ENCODE measurements at regions not wholly inside any gene's neighbourhood (a gene's known extent, or its start where the extent isn't known, plus 50 kb on each side); places are given as distances from the start of the nearest gene placed in this dataset.

DNA sequence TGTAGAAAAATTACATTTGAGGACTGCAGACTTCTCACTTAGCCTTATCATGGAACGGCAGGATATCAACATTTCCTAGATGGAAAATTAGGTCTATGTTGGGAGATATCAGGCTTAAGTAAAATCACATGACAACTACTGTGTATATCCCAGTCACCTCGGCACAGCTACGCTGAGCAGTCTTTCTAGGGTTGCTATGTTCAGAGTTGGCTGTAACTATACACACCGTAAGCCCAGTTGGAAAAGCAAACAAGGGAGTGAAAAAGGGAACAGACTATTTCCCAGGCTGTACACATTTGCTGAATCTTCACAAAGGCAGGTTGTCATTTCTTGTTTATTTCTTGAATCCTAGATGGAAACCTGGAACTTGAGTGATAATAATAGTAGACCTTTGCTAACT is 80.7 kb upstream of the PTPRK start:
- DNase-seq: no peak
- Histone ChIP-seq H3K27me3 (no peaks in the 10 kb centered on the region), H3K36me3 (replicated peaks in 1 of 2) (no peaks in the 10 kb centered on the region), H3K9me3 (replicated peaks in 1 of 3) (no peaks in the 10 kb centered on the region), H3K27ac (no peak overlapping the region), H3K4me1 (replicated peaks in 1 of 2) (no peaks in the 10 kb centered on the region), H3K4me3 (no peak overlapping the region)
- 73 to 84% (median 77%) methylated on average over 4 of the region's 4 CpGs for WGBS, 4 donors
- intact Hi-C loops (cut with DNase I): no loop called here
- TF ChIP-seq POLR2A (IDR thresholded peaks at IDR 0.05): no peak
- TF ChIP-seq, protein P1, sequence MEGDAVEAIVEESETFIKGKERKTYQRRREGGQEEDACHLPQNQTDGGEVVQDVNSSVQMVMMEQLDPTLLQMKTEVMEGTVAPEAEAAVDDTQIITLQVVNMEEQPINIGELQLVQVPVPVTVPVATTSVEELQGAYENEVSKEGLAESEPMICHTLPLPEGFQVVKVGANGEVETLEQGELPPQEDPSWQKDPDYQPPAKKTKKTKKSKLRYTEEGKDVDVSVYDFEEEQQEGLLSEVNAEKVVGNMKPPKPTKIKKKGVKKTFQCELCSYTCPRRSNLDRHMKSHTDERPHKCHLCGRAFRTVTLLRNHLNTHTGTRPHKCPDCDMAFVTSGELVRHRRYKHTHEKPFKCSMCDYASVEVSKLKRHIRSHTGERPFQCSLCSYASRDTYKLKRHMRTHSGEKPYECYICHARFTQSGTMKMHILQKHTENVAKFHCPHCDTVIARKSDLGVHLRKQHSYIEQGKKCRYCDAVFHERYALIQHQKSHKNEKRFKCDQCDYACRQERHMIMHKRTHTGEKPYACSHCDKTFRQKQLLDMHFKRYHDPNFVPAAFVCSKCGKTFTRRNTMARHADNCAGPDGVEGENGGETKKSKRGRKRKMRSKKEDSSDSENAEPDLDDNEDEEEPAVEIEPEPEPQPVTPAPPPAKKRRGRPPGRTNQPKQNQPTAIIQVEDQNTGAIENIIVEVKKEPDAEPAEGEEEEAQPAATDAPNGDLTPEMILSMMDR (IDR thresholded peaks at IDR 0.05): no peak

DNA sequence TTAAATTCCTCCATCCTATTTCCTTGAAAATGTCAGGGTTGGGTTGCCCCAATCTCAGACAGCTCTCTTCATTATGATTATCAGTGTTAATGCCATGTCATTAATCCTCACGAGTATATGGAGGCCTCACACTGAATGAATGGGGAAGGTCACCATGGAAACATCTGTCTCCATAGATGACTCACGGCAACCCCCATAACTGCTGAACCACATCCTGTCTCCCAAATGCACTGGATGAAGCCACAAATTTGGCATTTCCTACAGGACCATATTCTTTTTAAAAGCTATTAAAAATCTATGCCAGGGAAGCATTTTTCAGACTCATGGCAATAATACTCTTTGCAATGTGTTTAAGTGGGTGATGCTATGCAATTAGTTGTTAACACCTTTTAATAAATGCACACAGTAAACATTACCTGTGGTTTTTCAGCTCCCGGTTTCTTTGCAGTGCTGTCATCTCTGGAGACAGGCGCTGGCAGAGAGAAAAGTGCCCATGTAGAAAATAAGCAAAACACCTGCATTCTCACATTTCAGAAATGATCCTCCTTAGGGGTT is 80.1 kb upstream of the PTPRK start:
- no peaks in the 10 kb centered on the region for H3K27me3 ChIP-seq
- no peak overlapping the region for H3K27ac ChIP-seq
- H3K4me3 ChIP-seq: no peak overlapping the region
- no peak for DNase-seq
- no peaks in the 10 kb centered on the region for H3K36me3 ChIP-seq (replicated peaks in 1 of 2)
- WGBS, 4 donors: 37 to 50% (median 44%) methylated on average over 4 of the region's 4 CpGs
- intact Hi-C loops (cut with DNase I): no loop called here
- no peaks in the 10 kb centered on the region for H3K9me3 ChIP-seq (replicated peaks in 1 of 3)
- TF ChIP-seq, protein P1 (IDR thresholded peaks at IDR 0.05): no peak
- no peak for TF ChIP-seq POLR2A (IDR thresholded peaks at IDR 0.05)
- no peaks in the 10 kb centered on the region for H3K4me1 ChIP-seq (replicated peaks in 1 of 2)

DNA sequence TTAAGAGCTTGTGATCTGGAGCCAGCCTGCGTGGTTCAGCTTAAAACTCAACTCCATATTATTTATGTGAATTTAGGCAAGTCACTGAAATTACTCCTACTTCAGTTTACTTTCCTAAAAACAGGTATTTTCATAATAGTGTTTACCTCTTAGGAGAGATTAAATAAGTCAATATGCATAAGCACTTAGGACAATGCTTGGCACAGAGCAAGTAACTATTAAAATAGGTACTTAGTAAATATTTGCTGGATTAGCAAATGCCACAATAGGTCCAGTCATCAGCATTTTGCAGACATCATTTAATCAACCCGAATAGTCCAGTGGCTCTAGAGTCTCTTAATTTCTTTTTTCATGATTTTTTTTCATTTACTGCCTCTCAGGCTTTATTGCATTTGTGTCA is 78.6 kb upstream of the PTPRK start:
- H3K9me3 ChIP-seq (replicated peaks in 1 of 3): no peaks in the 10 kb centered on the region
- no peaks in the 10 kb centered on the region for H3K36me3 ChIP-seq (replicated peaks in 1 of 2)
- no peak for DNase-seq
- no peak for TF ChIP-seq POLR2A (IDR thresholded peaks at IDR 0.05)
- TF ChIP-seq, protein P1 (IDR thresholded peaks at IDR 0.05): no peak
- H3K4me3 ChIP-seq: no peak overlapping the region
- intact Hi-C loops (cut with DNase I): no loop called here
- H3K27me3 ChIP-seq: no peaks in the 10 kb centered on the region
- WGBS, 4 donors: 73 to 82% (median 74%) methylated on average over 2 of the region's 2 CpGs
- no peak overlapping the region for H3K27ac ChIP-seq
- no peaks in the 10 kb centered on the region for H3K4me1 ChIP-seq (replicated peaks in 1 of 2)

DNA sequence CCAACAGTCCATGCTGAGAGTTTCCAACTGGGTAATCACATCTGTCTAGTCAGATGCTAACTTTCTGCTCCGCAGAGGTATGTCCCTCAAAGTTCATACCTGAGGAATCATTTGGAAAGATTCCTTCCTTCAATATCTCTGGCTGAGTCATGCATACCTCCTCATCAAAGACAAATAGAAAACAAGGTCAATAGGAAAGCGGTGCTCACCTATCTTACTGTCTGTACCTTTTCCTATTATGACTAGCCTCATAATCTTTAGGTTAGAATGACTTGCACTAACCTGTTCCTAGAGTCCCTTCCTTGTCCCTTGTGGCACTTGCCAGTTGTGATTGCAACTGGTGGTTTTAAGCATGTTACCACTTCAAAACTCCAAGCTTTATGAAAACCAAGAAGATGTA is 78.2 kb upstream of the PTPRK start:
- Histone ChIP-seq H3K4me3 (no peak overlapping the region), H3K27me3 (no peaks in the 10 kb centered on the region), H3K27ac (no peak overlapping the region), H3K4me1 (replicated peaks in 1 of 2) (no peaks in the 10 kb centered on the region), H3K9me3 (replicated peaks in 1 of 3) (no peaks in the 10 kb centered on the region), H3K36me3 (replicated peaks in 1 of 2) (no peaks in the 10 kb centered on the region)
- DNase-seq: no peak
- WGBS, 4 donors: 69 to 76% (median 74%) methylated on average over 2 of the region's 2 CpGs
- no peak for TF ChIP-seq POLR2A (IDR thresholded peaks at IDR 0.05)
- TF ChIP-seq, protein P1 (IDR thresholded peaks at IDR 0.05): no peak
- intact Hi-C loops (cut with DNase I): no loop called here
